Fibroblast of the aortic adventitia (primary cell): ENCODE measurements at regions not wholly inside any gene's neighbourhood (a gene's known extent, or its start where the extent isn't known, plus 50 kb on each side); places are given as distances from the start of the nearest gene placed in this dataset.

Source experiments
- DNase-seq: peaks from one replicate; pipeline ENCODE4 v3.0.0-alpha.2; 2010; ENCODE audit warnings: low read depth
- H3K4me3 ChIP-seq: 2 replicates; pipeline ENCODE4 v1.5.1; 2011; ENCODE audit warnings: low read depth, mild to moderate bottlenecking, control low read depth, low read length, moderate library complexity
- TF ChIP-seq, protein P1 (sequence below): IDR thresholded peaks from 2 replicates; pipeline ENCODE4 v1.5.1; 2011; ENCODE audit warnings: mild to moderate bottlenecking, low read length, control low read depth, inconsistent platforms; ENCODE audit not compliant: insufficient read depth

DNA sequence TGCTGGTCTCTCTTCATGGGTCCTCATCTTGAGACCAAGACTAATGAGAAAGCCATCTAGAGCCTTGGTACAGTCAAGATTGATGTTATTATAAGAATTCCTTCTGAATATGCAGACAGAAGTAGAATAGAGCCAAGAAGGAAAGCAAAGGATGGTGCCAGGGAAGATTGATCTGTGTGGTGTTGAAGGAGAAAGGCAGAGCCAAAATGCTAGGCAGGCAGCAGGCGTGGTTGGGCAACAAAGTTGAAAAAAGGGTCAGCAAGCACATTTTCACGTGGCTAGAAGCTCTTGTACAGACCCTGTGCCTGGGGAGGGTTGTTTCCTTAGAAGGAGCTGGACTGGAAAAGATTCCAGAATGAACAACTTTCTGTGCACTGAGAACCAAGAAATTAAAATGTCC, 319.7 kb upstream of the ARGLU1 start:
- TF ChIP-seq, protein P1, sequence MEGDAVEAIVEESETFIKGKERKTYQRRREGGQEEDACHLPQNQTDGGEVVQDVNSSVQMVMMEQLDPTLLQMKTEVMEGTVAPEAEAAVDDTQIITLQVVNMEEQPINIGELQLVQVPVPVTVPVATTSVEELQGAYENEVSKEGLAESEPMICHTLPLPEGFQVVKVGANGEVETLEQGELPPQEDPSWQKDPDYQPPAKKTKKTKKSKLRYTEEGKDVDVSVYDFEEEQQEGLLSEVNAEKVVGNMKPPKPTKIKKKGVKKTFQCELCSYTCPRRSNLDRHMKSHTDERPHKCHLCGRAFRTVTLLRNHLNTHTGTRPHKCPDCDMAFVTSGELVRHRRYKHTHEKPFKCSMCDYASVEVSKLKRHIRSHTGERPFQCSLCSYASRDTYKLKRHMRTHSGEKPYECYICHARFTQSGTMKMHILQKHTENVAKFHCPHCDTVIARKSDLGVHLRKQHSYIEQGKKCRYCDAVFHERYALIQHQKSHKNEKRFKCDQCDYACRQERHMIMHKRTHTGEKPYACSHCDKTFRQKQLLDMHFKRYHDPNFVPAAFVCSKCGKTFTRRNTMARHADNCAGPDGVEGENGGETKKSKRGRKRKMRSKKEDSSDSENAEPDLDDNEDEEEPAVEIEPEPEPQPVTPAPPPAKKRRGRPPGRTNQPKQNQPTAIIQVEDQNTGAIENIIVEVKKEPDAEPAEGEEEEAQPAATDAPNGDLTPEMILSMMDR: no peak
- no peak overlapping the region for H3K4me3 ChIP-seq
- no peak for DNase-seq

DNA sequence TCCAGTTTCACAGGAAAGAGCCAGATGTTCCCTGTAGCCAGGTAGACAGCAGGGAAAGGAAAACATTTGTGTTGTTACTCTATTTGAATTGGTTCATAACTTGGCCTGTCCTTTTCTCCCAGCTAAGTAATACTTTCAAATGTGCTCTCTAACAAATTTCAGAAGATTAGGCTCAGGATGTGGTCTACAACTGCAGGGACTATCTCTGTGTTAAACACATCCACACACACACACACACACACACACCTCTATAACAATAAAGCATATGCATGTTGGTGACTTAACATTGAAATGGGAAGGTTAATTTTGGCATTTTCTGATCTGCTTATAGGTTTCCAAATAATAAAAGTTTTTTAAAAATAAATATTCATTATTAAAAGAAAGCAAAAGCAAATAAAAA, 316.0 kb upstream of the ARGLU1 start:
- no peak overlapping the region for H3K4me3 ChIP-seq
- DNase-seq: no peak
- TF ChIP-seq, protein P1: no peak

GRCh38 chr13:106882246-106882645, 314.3 kb upstream of the ARGLU1 start:
- TF ChIP-seq, protein P1: no peak
- H3K4me3 ChIP-seq: no peak overlapping the region
- no peak for DNase-seq

GRCh38 chr13:106879806-106880205, 311.9 kb upstream of the ARGLU1 start:
- TF ChIP-seq, protein P1: no peak
- H3K4me3 ChIP-seq: no peak overlapping the region
- DNase-seq: no peak

DNA sequence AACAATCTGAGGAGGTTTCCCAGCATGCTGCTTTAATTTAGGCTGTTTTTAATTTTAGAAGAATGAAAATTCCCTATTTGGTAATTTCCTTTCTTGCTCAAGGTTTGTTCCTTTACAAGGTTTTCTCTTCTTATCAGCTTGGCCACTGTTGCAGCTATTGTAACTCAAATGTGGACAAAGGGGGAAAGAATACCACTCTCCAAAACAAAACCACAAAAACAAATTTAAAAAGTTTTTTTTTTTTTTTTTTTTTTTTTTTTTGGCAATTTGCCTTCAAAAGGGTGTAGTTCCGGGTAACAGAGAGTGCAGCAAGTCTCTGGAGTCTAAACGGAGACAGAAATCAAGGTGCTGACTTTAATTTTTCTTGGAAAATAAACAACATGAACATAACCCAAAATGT, 306.4 kb upstream of the ARGLU1 start:
- no peak overlapping the region for H3K4me3 ChIP-seq
- DNase-seq: no peak
- TF ChIP-seq, protein P1: no peak

GRCh38 chr13:106873810-106874209, 305.9 kb upstream of the ARGLU1 start:
- H3K4me3 ChIP-seq: no peak overlapping the region
- DNase-seq: no peak
- TF ChIP-seq, protein P1: no peak

DNA sequence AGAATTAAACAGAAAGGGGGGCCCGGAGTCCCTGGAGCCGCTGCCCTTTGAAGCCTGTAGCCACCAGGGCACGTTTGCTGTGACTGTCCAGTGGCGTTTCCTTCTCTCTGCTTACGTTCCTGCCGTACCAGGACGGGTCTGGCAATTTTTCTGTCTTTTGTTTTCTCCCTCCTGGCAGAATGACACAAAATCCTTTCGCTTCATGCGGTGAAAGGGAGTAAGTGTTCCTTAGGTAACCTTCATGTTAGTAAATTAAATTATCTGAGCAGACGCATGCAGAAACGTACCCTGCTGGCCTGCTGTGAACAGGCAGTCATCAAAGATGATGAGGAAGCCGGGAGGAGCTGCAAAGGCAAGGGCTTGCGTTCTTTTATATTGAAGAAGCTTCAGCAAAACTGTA, 299.3 kb upstream of the ARGLU1 start:
- TF ChIP-seq, protein P1: no peak
- no peak overlapping the region for H3K4me3 ChIP-seq
- no peak for DNase-seq
